GM19023 (cell line): ENCODE measurements at regions not wholly inside any gene's neighbourhood (a gene's known extent, or its start where the extent isn't known, plus 50 kb on each side); places are given as distances from the start of the nearest gene placed in this dataset.
A peak's percentile ranks its signal among the peaks of the same experiment; 100 is the strongest.

Experiments used
- ATAC-seq: cut with Tn5 transposase; IDR thresholded peaks from one replicate; pipeline ENCODE4 v1.9.1; 2021; ENCODE audit warnings: mild to moderate bottlenecking, moderate library complexity; ENCODE audit not compliant: unreplicated experiment

GRCh38 chr7:97601931-97602457 is 129.9 kb upstream of the TAC1 start:
- ATAC-seq: no peak

DNA sequence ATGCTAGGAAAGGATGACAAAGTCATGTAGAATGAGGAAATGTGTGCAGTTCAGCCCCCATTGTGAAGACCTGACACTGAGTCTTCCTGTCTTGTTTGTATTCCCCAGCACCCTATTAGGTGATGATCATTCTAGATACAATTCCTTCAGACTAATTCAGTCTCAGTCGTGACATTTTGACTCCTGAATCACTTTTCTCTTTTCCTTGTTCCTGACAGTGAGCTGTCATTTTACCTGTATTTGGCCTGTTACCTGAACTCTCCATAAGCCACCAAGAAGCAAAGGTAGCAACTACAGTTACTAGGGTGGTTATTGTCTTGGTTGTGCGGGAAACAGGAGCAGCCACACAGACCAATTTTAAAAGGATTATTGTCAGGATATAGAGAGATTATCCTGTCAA is 111.4 kb upstream of the TAC1 start:
- no peak for ATAC-seq

- peak; percentile 84 for ATAC-seq
Observed at GRCh38 chr7:97623333-97623732, 108.6 kb upstream of the TAC1 start.

- no peak for ATAC-seq
Observed at GRCh38 chr7:97630116-97630515, 101.8 kb upstream of the TAC1 start.

GRCh38 chr7:97635622-97636021 is 96.3 kb upstream of the TAC1 start:
- no peak for ATAC-seq

DNA sequence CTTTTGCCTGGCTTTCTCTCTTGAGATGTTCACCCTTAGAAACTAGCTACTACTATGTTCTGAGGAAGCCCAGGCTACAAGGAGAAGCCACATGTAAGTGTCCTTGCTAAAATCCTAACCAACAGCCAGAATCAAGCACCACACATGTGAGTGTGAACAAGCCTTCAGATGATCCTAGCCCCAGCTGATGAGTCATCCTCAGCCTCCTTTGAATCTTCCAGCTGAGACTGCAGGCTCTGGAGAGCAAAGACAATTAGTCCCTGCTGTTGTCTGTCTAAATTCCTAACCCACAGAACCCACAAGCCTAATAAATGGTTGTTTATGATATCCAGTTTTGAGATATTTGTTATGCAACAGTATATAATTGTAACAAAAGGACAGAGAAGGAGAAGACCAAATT is 92.8 kb upstream of the TAC1 start:
- no peak for ATAC-seq

DNA sequence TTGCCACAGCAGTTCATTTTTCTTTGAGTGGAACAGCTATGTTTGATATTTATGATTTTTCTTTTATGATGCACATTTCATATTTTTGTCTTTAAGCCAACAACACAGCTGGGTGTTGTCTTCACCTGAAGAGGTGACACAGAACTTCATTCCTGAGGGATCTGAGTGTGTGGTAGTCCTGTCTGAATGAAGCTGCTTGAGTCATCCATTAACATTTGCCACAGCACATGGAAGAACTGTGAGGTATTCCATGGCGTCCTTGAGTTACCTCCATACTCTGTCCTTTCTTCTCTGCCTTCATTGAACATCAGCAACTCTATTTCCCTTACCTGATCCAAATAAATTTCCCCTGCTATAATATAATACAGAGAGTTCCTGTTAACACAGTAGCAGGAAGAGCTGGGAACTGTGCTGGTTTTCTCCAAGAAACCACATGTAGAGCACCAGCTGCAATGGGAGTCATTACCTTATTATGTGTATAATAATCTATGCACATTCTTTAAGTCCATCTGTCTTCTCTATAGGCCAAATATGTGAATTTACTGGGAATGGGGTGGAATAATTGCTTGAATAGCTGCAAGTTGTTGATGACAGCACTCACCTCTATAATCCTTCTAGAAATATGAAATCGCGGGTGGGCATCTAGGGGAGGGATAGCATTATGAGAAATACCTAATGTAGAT is 72.4 kb upstream of the TAC1 start:
- ATAC-seq: no peak

DNA sequence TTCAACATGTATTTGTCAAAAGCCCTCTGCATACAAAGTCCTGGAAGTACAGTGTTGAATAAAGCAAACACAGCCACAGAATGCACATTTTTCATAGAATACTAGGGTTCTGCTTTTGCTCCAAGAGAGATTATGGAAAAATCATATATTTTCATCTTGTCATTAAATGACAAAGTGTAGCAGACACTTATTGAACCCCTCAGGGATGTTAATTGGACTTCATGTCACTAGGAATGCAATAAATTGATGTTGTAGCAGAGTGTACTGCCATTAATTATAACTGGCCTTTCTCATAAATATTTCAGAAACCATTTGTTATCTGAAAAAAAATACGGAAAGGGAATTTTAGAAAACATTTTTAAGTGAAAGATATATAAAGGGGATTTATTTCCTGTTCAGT is 64.5 kb upstream of the TAC1 start:
- ATAC-seq: no peak

DNA sequence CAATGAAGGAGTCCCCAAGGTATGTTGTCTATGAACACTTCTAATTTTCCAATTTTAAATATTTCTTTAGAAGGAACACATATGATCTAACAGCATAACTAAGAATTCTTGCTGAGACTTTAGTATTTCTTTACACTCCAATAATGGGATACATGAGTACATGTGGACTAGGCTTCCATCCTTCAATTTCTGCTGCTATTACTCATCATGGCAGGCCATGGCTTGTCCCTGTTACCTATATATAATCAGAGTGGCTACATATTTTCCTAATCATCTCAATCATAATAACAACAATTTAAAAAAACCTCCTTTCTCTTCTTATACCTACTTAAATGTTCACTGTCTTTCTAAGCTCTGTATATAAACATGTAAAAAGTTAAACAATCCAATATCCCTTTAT is 60.3 kb upstream of the TAC1 start:
- ATAC-seq: no peak

DNA sequence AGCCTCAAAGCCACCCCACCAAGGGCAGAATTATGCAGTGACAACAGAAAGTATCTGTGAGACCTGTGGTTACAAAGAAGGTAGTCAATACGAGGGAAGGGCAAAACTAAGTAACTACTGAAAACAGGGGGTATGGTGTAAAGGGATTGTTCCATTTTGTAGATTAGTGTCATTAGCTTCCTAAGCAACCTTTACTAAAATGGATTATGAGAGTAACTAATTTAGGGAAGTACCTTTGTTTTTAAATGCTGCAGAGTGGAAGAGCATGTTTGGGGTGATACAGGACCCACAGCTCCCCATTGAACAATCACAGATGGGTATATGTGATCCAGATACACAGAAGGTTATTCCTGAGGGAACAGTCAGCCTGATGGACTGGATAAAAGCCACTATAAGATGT is 51.3 kb upstream of the TAC1 start:
- ATAC-seq: no peak
